GM19238 (cell line): ENCODE measurements at regions not wholly inside any gene's neighbourhood (a gene's known extent, or its start where the extent isn't known, plus 50 kb on each side); places are given as distances from the start of the nearest gene placed in this dataset.
A peak's percentile ranks its signal among the peaks of the same experiment; 100 is the strongest.

Source experiments
- DNase-seq: peaks from one replicate; pipeline ENCODE4 v3.0.0; 2011; ENCODE audit warnings: low spot score; ENCODE audit not compliant: insufficient read length

- peak; percentile 38 for DNase-seq
These were observed 52.0 kb upstream of the THY1 start for GRCh38 chr11:119474682-119475596.

DNA sequence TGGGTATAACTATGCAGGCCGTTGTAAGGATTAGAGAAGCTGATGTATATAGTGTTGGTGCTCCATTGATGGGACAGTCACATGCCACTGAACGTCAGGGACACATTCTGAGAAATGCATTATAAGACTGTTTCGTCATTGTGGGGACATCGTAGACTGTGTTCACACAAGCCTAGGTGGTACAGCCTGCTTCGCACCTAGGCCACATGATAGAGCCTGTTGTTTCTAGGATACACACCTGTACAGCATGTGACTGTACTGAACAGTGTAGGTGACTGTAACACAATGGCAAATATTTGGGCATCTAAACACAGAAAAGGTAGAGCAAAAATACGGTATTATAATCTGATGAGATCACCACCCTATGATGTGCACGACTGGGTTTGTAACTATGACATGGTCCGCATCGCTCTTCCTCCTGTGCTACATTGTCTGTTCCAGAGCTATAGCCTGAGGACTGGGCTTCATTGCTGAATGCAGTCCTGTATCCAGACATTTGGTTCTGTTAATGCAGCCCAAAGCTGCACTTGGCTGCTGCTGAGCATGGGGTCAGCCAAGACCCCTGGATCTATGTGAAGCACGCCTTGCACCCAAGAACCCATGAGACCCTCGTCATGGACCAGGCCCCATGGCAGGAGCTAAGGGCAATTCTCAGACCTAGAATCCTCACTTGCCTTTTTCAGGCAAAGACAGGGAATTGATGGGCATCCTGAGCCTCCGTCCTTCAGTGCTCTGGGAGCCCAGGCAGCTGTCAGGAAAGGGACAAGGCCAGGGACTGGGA, 51.1 kb upstream of the THY1 start:
- DNase-seq: no peak

DNA sequence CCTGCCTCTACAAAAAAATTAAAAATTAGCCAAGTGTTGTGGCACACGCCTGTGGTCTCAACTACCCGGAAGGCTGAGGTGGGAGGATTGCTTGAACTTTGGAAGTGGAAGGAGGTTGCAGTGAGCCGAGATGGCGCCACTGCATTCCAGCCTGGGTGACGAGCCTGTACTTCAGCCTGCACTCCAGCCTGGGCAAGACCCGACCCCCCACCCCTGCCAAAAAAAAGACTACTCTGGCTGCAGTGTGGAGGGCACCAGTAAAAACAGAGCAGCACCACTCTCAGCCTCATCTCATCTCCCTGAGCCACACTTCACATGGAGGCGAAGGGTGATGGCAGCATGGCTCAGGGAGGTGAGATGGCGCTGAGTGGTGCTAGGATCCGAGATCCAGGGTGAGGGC, 50.3 kb upstream of the THY1 start:
- no peak for DNase-seq

- DNase-seq: no peak
These were observed 49.9 kb upstream of the THY1 start for GRCh38 chr11:119472856-119473222.
